ENCODE measurements at regions not wholly inside any gene's neighbourhood (a gene's known extent, or its start where the extent isn't known, plus 50 kb on each side); places are given as distances from the start of the nearest gene placed in this dataset.

DNA sequence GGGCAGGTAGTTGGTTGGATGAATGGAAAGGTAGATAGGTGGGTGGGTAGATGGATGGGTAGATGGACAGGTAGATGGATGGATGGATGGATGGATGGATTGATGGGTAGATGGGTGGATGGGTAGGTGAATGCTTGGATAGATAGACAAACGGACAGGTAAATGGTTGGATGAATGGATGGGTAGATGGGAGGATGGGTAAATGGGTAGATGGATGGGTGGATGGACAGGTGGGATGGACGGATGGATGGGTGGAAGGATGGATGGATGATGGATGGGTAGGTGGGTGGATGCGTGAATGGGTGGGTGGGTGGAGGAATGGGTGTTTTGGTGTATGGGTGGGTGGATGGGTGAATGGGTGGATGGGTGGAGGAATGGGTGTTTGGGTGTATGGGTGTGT is 50.1 kb upstream of the ASAP2 start:
- intact Hi-C loops (cut with micrococcal nuclease) = no loop called here

DNA sequence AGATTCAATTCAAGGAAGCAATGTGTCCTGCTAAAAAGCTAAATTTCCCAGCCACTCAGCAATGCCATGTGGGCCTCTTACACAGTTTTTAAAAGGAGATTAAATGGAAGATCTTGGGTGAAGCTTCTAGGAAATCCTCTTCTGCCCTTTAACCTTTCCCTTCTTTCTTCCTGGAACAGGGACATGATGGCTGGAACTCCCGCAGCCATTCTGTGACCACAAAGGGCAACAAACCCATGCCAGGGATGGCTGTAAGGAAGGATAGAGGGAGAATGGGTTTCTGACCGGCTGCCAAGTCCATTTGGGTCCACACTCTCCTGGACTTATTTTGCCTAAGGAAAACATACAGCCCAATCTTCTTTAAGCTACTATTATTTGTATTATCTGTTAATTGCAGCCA is 52.6 kb upstream of the ASAP2 start:
- intact Hi-C loops (cut with micrococcal nuclease) = no loop called here

DNA sequence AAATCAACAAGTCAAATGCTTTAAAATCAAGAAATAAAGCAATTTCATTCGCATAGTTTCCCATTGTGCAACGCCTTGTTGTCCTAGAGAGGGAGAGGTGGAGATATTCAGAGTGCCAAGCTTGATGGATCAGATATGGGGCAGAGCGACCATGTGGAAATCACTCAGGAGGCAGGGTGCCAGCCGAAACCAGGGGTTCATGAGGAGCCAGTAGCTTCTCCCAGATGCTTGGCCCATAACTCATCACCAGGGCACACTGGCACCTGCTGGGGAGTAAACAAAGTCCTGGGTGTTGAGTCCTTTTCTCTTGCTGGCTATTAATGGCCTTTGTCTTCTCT is 53.0 kb upstream of the ASAP2 start:
- intact Hi-C loops (cut with micrococcal nuclease) = no loop called here

DNA sequence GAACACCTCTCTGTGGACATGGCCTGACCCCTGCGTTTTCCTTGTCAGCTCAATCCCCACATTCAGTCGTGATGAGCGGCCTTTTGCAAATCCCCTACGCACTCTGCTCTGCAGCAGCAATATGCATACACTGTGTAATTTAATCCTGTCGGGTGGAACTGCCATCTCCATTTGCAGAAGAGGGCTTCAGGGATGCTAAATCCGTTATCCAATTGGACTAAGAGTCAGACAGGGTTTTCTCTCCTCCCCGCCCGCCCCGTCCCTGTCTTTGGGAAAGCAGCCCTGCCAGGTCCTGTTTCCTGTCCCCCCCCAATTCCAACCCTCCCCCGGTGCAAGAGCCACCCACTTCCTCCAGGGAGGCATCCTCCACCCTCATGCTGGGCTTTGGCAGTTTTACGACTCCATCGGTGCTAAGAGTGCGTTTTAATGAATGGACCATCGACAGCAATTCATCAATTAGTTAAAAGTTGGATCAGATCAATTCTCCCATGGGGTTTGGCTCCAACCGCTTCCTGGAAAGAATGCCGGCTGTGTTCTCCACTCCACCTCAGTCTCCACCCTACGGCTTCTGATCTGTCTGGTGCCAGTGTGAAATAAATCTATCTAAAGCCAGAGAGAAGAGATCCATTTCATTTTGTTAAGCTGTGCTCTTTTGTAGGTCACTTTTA is 53.5 kb upstream of the ASAP2 start:
- intact Hi-C loops (cut with micrococcal nuclease) = no loop called here

DNA sequence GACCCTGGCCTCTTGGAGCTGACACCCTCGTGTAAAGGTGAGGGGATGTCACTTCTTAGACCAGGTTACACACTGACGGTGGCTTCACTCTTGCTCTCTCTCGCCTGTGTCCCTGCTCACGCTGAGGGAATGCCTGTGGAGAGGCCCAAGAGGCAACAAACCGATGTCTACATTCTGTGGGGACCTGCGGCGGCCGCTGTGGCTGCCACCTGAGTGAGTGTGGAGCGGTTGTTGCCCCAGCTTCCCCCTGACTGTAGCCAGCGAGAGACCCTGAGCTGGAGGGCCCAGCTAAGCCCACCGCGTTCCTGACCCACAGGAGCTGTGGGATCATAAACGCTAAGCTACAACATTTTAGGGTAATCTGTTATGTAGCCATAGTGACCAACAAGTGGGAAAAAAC is 55.7 kb upstream of the ASAP2 start:
- intact Hi-C loops (cut with micrococcal nuclease) = no loop called here

DNA sequence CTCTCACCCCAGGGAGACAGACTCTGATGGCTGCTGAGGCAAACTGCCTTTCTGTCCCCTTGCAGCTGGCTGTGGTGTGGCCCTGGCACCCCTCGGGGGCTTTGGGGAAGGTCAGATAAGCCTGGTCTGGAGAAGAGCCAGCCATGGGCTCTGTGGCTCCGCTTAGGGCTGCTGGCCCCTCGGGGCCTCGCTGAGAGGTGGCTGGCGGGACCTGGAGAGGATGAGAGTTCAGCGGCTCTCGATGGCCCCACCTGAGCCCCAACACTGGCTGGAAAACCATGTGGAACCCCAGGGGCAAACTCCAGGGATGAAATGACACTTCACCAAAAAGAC is 56.1 kb upstream of the ASAP2 start:
- intact Hi-C loops (cut with micrococcal nuclease) = no loop called here

DNA sequence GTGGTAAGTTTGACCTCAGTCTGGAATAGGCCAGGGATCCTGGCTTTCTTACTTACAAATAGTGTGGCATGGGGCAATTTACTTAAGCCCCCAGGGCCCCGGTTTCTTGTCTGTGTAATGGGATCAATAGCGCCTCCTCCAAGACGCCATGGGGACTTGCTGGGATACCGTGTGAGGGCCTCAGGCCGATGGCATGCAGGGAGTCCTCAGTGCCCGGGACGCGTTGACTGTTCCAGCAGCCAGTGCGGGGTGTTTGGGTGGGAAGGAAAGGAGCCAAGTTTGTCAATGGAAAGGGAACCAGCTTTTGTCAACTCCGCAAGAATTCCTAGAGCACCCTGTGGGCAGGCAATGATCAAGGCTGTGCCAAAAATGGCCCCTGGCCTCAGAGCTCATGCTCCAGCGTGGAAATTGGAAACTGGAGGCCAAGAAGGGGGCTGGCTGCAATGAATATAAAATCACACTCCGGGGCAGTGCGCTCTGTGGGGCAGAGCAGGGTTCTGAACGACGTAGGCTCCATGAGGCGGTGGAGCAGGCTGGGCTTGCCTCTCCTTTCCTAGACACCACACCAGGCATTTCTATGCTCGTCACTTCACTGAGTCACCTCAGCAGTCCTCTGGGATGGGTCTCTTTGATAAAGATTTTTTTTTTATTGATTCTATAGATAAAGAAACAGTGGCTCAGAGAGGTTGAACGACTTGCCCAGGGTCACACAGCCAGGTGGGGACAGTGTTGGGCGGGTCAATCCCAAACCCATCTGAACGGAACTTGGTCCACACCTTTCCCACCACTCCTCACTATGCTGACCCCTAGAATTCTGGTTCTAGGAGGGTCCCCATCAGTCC is 56.7 kb upstream of the ASAP2 start:
- intact Hi-C loops (cut with micrococcal nuclease) = no loop called here

DNA sequence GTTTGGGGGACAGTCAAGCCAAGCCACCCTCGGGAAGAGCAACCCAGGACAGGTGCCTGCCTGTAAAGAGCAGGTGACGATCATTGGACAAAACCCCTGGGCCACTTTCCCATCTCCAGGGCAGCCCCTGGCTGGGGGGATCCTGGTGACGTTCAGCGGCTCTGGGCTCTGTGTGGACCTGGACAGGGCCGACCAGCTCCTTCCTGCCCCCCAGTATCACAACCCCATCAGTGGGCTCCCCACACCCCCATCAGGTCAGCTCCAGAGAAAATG is 57.3 kb upstream of the ASAP2 start:
- intact Hi-C loops (cut with micrococcal nuclease) = no loop called here

DNA sequence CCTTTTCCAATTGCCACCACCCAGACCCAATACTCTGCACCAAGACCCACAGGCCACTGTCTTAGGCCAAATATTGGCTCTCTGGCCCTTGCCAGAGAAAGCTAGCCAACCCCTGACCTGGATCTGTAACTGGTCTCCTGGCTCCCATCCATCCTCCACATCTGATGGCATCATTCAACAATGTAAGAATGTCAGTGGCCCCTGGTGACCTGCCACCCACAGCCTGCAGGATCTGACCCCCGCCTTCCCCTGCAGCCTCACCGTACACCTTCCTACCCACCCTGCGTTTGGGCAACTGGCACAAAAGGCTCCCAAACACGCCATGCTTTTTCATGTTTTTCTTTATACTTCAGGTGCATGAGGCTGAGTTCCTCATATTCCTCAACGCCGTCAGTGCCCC is 60.0 kb upstream of the ASAP2 start:
- intact Hi-C loops (cut with micrococcal nuclease) = no loop called here

DNA sequence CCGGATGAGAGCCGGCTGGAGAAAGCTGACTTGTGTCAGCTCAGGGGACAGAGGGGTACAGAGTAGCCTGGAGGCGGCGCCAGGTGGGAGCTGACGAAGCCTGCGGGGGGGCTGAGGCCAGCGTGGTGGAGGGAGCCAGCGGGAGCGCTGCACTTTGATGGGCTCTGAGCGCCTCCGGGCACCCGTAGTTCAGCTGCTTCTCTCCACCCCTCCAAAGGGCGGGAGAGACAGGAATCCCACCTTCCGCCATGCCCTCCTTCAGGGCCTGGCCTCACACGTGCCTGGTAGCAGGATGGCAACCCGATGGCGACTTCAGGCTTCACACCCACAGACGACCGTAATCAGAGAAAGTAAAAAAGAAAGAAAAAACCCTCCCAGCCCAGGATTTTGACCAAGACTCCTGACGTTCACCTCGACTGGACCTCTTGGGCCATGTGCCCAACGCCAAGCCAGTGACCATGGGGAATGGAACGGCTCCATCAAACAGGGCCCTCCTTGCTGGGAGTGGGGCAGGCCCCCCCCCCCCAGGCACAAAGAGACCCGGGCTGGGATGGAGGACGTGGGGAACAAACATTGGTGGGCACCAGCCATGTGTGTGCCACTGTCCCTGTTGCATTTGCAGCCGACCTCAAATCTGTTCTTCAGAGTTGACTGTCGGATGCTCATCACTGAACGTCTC is 60.7 kb upstream of the ASAP2 start:
- intact Hi-C loops (cut with micrococcal nuclease) = no loop called here

DNA sequence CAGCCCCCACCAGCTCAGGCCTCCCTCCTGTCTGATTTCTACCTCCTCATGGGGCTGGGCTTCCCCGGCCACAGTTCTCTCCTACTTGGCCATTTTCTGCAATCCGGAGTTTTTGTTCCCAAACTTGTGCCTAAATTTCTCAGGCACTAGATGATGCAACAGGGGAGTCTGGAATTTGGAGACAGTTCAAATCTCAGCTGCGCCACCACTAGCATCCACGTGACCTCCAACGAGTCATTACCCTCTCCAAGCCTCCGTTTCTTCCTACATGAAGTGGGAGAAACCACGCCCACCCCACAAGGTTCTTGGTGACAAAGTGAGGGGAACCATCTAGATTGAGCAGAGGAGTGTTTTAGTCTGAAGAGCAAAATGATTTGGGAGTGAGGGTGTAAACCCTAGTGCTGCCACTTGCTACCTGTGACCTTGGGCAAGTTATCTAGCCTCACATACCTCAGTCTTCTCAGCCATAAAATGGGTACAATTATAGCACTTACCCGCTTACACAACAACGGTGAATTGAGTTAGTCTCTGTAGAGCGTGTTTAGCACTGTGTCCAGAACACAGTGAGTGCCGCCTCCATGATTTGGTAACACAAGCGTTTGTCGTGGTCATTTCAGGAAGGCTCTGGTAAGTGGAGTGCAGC is 61.4 kb upstream of the ASAP2 start:
- intact Hi-C loops (cut with micrococcal nuclease) = no loop called here

DNA sequence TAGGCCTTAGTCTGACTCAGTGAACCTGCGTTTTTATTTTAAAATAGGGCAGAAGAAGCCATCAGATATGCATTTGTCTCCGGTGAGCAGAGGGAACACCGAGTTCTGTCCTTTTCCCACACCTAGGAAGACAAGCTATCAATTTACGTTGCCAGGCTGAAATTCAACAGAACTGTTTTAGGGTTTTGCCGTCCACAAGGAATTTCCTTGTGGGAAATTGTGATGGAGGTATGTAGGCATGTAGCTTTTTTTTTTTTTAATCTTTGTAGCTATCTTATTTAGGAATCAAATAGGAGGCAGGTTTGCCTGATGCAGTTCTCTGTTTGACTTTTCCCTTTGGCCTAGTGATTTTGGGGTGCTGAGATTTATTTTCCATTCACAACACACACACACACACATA is 62.0 kb upstream of the ASAP2 start:
- intact Hi-C loops (cut with micrococcal nuclease) = loop anchor here (5.0 kb wide), 1 partner anchor 903 kb away; no protein-coding TSS in a partner anchor

DNA sequence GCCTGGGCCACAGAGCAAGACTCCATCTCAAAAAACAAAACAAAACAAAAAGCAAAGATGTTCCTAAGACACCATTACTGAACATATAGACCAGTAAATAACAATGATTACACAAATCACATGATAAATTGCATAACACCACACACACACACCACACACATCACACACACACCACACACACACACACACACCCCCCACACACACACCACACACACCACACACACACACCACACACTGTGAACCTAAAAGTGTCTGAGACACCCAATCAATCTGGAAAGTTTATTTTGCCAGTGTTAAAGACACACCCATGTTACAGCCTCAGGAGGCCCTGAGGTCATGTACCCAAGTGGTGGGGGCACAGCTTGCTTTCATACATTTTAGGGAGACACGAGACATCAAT is 62.6 kb upstream of the ASAP2 start:
- intact Hi-C loops (cut with micrococcal nuclease) = loop anchor here (5.0 kb wide), 1 partner anchor 903 kb away; no protein-coding TSS in a partner anchor

DNA sequence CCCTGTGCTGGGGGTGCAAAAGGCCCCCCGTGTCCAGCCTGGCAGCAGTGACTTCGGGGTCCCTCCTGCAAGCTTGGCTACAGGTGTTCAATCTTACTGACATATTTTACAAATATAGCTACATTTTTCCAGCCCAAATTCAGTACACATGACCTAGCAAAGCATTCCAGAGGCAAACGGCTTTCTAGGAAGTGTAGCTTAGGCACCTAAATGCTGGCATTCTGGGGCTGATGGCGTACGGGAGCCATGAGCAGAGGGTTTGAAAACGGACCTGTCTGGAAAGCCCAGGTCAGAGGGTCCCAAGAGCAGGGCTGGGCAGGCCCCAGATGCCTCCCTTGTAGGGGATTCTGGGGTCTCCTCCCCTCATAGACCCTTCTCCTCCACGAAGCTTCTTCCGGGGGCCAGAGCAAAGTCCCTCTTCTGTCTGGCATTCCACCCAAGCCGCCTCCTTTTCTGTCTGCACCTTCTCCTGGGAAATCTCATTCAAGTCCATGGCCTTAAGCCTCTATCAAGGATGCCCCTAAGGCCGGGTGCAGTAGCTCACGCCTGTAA is 63.3 kb upstream of the ASAP2 start:
- intact Hi-C loops (cut with micrococcal nuclease) = loop anchor here (2.0 to 5.0 kb wide), 2 partner anchors 279 to 904 kb away; partner anchors contain the start of genes CPSF3 and ITGB1BP1

DNA sequence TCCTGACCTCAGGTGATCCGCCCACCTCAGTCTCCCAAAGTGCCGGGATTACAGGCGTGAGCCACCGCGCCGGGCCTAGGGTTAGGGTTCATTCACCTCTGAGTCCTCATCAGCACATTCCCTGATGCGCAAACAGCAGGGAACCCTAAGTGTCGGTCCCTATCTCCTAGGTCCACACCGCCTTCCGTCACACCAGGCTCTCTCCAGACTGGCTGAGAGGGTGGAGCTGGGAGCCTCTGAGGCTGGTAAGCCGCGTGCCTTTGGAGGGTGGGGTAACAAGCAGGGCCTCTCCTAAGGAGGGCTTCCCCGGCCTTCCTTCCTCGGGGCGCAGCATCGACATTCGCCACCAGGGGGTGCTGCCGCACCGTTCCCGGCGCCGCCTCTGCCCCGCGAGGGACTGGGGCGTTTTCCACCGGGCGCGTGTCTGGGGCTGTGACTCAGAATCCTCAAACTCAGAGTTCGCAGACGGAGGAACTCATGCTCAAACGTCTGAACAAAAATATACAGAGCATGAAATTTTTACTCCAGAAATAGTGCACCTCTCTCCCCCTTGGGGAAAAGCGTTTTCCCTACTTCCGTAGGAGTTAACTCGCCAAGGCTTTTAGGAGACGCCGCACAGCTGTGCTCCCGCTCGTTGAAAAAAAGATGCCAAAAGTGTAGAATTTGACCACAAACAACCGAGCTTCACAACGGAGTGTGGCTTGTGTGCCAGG is 63.9 kb upstream of the ASAP2 start:
- intact Hi-C loops (cut with micrococcal nuclease) = loop anchor here (2.0 to 5.0 kb wide), 2 partner anchors 280 to 905 kb away; partner anchors contain the start of genes CPSF3 and ITGB1BP1

DNA sequence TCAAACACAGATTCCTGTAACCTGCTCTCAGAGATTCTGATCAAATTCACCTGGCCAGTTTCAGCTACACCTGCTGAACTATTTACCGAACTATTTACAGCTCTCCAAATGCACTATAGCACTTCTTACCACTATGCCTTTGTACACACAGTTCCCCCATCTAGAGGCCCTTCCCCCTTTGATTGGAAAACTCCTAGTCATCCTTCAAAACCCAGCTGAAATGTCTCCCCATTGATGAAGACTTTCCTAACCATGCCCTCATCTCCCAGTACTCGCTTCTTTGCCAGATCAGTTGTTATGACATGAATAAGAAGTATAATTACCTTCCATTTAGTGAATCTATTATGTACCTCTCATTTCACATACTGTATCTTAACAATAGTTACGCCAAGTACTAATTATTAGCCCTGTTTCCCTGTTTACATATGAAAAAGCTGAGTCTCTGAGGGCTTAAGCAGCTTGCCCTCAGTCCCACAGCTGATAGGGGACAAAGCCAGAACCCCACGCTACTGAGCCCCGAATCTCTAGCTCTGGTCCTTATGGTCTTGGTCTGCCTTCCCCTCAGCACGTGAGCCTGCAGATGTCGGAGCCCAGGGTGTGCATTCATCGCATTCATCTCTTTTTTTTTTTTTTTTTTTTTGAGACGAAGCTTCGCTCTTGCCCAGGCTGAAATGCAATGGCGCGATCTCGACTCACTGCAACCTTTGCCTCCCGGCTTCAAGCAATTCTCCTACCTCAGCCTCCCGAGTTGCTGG is 64.7 kb upstream of the ASAP2 start:
- intact Hi-C loops (cut with micrococcal nuclease) = loop anchor here (2.0 to 5.0 kb wide), 2 partner anchors 281 to 905 kb away; partner anchors contain the start of genes CPSF3 and ITGB1BP1

DNA sequence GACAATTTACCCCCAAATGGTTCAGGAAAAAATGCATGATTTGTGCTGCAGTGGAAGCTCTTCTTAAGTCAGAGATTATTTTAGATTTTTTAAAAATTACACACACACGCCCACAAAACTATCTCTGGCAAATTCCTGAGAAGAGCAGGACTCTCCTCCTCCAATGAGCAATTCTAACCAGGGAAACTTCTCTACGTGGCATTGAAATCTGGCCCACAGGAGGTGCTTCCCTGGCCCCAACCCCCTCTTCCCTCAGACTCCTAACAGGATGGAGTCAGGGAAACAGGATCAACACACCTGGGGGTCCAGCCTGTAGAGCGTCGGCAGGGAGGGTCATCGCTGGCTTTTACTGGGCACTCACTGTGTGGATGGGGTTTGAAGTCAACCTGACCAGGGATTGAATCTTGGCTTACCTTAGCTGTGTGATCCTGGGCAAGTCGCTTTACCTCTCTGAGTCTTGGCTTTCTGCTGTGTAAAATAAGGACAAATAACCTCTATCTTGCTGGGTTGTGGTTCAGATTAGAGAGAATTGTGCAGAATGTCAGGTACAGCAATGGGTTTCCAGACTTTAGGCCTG is 65.4 kb upstream of the ASAP2 start:
- intact Hi-C loops (cut with micrococcal nuclease) = loop anchor here (5.0 kb wide), 1 partner anchor 906 kb away; no protein-coding TSS in a partner anchor

DNA sequence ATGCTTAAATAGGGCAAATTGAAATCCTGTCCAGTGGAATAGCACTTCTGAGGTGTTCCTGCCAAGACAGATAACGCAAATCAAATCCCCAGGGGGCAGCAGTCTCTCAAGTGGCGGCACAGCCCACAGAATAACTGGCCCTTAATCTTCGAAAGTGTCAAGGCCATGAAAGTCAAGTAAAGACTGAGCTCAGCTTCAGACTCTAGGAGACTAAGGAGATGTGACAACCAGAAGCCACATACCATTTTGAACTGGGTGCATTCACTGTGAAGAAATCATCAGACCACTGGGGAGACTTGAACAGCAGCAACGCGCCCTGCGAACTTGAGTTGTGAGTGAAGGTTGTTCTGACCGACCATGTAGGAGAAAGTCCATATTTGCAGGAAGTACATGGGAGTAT is 66.0 kb upstream of the ASAP2 start:
- intact Hi-C loops (cut with micrococcal nuclease) = loop anchor here (5.0 kb wide), 1 partner anchor 907 kb away; no protein-coding TSS in a partner anchor
